Neural crest cell (in vitro differentiated cells): ENCODE measurements at regions not wholly inside any gene's neighbourhood (a gene's known extent, or its start where the extent isn't known, plus 50 kb on each side); places are given as distances from the start of the nearest gene placed in this dataset.

Experiments used
- DNase-seq: peaks from one replicate; pipeline ENCODE4 v3.0.0; 2021; ENCODE audit warnings: low read depth, mixed read lengths, low spot score
- H3K27ac Mint-ChIP-seq: one replicate; pipeline ENCODE4 v1.8.0; 2021; ENCODE audit warnings: mild to moderate bottlenecking, mixed read lengths; ENCODE audit not compliant: unreplicated experiment
- H3K27me3 Mint-ChIP-seq: 2 replicates; pipeline ENCODE4 v1.8.0; 2021; ENCODE audit warnings: low read depth, mild to moderate bottlenecking, mixed read lengths
- H3K36me3 Mint-ChIP-seq: 2 replicates; pipeline ENCODE4 v1.8.0; 2021; ENCODE audit warnings: low read depth, mild to moderate bottlenecking, mixed read lengths
- H3K4me1 Mint-ChIP-seq: 2 replicates; pipeline ENCODE4 v1.8.0; 2021; ENCODE audit warnings: mixed read lengths
- H3K4me3 Mint-ChIP-seq: one replicate; pipeline ENCODE4 v1.8.0; 2021; ENCODE audit warnings: mild to moderate bottlenecking, mixed read lengths
- H3K9me3 Mint-ChIP-seq: 2 replicates; pipeline ENCODE4 v1.8.0; 2021; ENCODE audit warnings: mixed read lengths
- TF ChIP-seq, protein P1 (sequence below): fragments of 200-600 bp; sonication (generic); conservative IDR thresholded peaks from 2 replicates; pipeline ENCODE4 v1.5.0; 2021; ENCODE audit warnings: antibody characterized with exemption, mild to moderate bottlenecking

DNA sequence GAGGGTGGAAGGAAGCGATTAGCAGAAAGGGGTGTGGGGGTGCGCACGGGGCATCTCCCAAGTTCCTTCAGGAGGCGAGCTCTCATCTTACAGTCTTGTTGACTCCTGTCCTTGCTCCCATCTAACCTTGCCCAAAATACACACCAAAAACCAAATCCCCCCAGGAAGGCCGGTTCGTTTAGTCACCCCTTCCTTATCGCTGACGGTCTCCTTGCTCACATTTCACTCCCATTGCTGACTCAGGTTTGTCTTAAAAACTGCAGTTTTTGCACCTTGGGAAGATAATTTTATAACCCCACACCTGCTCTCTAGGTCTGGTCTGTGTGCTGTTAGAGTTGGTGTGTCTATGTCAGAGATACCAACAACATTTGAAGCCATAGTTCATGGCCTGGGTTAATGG is 68.1 kb upstream of the F3 start:
- H3K36me3 Mint-ChIP-seq: no peaks in the 10 kb centered on the region
- H3K4me3 Mint-ChIP-seq: no peak overlapping the region
- TF ChIP-seq, protein P1, sequence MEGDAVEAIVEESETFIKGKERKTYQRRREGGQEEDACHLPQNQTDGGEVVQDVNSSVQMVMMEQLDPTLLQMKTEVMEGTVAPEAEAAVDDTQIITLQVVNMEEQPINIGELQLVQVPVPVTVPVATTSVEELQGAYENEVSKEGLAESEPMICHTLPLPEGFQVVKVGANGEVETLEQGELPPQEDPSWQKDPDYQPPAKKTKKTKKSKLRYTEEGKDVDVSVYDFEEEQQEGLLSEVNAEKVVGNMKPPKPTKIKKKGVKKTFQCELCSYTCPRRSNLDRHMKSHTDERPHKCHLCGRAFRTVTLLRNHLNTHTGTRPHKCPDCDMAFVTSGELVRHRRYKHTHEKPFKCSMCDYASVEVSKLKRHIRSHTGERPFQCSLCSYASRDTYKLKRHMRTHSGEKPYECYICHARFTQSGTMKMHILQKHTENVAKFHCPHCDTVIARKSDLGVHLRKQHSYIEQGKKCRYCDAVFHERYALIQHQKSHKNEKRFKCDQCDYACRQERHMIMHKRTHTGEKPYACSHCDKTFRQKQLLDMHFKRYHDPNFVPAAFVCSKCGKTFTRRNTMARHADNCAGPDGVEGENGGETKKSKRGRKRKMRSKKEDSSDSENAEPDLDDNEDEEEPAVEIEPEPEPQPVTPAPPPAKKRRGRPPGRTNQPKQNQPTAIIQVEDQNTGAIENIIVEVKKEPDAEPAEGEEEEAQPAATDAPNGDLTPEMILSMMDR: no peak
- no peak for DNase-seq
- no peaks in the 10 kb centered on the region for H3K27me3 Mint-ChIP-seq
- H3K27ac Mint-ChIP-seq: no peak overlapping the region
- H3K9me3 Mint-ChIP-seq: peaks cover 2% of the 10 kb centered on the region
- peaks cover 23% of the 10 kb centered on the region for H3K4me1 Mint-ChIP-seq

DNA sequence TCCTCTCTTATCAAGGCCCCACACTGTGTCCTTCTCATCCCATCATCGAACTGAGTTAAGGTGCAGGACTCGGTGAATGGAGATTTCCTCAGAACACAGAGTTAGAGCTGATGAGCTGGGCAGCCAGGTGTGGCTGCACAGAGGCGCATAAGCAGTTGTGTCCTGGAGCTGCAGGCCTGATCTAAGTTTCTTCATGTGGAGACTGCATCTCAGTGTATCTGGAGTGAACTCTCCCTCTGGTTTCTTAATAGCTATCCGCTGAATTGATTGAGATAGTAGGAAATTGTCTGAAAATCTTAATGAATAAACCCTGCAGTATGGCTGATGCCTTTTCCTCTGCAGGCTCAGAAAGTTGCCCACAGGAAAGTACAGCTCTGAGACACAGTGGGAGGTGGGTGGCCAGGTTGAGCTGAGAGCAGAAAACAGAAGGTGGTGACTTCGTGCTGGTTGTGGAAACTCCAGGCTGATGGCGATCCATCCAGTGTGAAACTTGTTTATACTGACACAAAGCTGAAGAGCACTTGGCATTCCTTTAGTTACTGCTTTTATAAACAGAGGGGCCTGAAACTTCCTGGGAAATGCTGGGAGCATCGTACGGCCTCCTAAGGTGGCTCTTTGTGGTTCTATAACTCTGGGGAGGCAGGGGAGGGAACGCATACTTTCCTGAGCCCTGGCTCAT is 67.4 kb upstream of the F3 start:
- Mint-ChIP-seq H3K4me1 (peaks cover 23% of the 10 kb centered on the region), H3K4me3 (no peak overlapping the region)
- no peak for DNase-seq

DNA sequence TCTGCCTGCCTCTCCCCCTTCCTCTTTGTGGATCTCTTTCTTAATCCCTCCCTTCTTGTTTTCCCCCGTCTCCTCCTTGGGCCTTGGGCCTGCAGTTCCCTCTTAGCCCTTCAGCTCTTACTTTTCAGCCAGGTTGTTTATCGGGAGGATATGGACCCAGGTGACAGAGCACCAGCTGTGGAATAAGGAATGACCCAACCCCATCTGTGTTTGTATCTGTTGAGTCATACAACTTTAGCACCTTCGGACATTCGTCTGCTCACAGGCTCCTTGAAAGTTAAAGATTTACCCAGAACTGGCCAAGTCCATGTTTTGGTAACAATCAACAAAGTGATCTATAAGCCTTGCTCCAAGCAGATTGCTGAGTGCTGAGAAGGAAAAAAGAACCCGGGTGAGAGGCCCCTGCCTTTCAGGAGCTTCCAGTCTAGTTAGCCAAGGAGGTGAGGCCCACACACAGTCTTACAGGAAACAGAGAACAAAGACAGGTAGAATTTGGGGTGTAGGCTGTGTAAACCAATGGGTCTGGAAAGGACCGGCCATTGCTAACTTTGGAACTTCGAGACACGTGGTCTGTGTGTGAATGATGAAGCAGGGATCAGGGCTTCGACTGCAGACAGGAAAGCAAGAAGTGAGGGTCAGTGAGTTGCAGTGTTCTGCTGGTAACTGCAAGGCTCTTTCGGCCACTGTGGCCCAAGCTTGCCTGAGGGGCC is 66.7 kb upstream of the F3 start:
- Mint-ChIP-seq H3K4me3 (no peak overlapping the region), H3K36me3 (no peaks in the 10 kb centered on the region), H3K4me1 (peaks cover 23% of the 10 kb centered on the region), H3K9me3 (peaks cover 2% of the 10 kb centered on the region), H3K27me3 (no peaks in the 10 kb centered on the region), H3K27ac (peak overlapping the region; percentile 63)
- DNase-seq: no peak
- TF ChIP-seq, protein P1: no peak

More for the DNA sequence above, 67.4 kb upstream of the F3 start:
- Mint-ChIP-seq H3K36me3 (no peaks in the 10 kb centered on the region), H3K27ac (peak overlapping the region; percentile 64), H3K9me3 (peaks cover 2% of the 10 kb centered on the region), H3K27me3 (no peaks in the 10 kb centered on the region)
- TF ChIP-seq, protein P1: no peak

DNA sequence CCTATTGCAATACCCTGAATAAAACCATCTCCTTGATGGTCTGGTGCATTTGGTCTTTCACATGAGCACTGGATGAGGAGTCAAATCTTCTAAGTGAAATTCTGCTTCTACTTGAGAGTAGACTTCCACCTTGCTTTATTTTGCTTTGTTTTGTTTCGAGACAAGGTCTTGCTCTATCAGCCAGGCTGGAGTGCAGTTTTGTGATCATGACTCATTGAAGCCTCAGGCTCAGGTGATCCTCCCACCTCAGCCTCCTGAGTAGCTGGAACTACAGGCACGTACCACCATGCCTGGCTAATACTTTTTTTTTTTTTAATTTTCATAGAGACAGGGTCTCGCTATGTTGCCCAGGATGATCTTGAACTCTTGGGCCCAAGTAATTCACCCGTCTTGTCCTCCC is 65.8 kb upstream of the F3 start:
- Mint-ChIP-seq H3K27me3 (no peaks in the 10 kb centered on the region), H3K27ac (no peak overlapping the region), H3K4me1 (peaks cover 21% of the 10 kb centered on the region), H3K4me3 (no peak overlapping the region), H3K9me3 (peaks cover 2% of the 10 kb centered on the region), H3K36me3 (no peaks in the 10 kb centered on the region)
- DNase-seq: no peak
- TF ChIP-seq, protein P1: no peak

DNA sequence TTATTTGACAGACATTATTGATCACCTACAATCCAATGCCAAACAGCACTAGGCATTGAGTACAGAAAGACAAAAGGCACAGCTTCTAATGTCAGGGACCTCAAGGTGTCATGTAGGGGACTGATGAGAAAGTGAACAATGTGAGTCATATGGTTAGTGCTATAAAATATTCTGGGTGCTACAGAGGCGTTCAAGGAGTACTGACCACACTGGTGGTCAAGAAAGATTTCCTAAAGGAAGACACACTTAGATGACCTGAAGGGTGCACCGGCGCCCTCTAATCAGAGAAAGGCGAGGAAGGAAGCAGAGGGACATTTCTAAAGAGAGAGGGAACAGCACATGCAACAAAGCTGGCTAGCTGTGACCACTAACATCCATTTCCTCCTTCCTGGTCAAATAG is 64.9 kb upstream of the F3 start:
- DNase-seq: no peak
- Mint-ChIP-seq H3K36me3 (no peaks in the 10 kb centered on the region), H3K27ac (no peak overlapping the region), H3K27me3 (no peaks in the 10 kb centered on the region), H3K4me3 (no peak overlapping the region), H3K4me1 (peaks cover 16% of the 10 kb centered on the region), H3K9me3 (peaks cover 2% of the 10 kb centered on the region)
- TF ChIP-seq, protein P1: no peak
